Limb (tissue), 2 donors: ENCODE measurements at regions not wholly inside any gene's neighbourhood (a gene's known extent, or its start where the extent isn't known, plus 50 kb on each side); places are given as distances from the start of the nearest gene placed in this dataset.
"Not testable (repeated sequence)": the region's sequence is repeated elsewhere in the genome, so short reads cannot be mapped to it uniquely, and the experiment has no call there.

Experiments
- DNase-seq, 2 donors: peaks; one replicate each; pipeline ENCODE4 v3.0.0-alpha.2; 2016; ENCODE audit errors: extremely low spot score in 2 of 2

DNA sequence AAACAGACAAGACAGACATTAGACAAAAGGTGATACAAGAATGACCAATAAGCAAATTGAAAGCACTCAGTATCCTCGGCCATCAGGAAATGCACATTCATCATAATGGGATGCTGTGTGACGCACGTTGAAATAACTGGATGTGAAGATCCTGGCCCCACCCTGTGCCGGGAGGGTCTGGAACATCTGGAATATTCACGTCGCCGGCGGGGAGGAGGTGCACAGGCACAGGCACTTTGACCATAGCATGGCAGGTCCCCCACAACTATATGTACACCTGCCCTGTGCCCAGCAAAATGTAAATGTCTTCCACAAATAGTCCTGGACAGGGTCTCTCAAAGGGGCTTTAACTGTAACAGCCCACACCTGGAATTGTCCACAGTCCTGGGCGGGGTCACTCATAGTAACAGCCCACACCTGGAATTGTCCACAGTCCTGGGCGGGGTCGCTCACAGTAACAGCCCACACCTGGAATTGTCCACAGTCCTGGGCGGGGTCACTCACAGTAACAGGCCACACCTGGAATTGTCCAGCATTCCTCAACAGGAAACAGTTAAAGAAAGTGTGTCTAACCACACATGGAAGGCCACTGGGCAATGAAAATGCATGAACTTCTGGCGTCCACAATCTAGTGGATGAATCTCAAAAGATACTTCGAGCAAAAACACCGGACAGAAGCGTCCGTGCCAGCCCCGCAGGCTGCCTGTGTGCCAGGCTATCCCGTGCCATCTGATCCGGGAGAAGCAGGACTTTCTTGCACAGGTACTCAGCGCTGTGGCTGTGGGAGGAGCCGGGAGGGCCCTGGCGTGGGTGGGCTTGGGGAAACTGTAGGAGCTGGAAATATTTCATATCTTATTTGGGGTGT is 113.4 kb downstream of the RTP5 start:
- DNase-seq, result no peak

DNA sequence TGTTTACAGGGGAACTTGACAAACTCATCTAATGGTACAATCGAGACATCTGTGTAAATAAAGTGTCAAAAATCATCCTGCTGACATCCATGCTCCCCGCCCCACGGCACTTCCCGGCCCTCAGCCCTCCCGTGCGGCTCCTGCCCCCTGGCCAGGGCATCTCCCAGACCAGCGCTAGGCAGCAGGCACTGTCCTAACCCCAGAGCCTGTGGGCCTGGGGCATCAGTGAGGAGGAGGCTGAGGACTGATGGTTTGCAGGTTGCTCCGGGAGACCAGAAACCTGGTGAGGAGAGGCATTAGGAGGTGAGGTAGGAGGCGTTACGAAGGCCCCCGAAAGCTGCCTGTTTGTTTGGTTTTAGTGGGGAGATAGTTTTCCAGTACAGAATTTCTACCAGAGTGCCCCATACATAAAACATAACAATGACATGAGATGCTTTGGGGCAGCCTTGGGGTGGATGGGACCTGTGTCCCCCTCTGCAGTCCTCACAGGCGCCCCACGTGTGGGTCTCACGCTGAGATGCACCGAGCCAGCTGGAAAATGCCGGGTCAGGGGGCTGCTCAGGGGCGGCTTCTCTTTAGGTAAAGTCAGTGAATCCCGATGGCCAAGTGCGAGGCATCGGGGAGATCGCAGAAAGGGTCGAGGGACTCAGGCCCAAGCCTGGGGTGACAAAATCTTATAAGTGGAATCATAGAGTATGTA is 114.2 kb downstream of the RTP5 start:
- no peak for DNase-seq

DNA sequence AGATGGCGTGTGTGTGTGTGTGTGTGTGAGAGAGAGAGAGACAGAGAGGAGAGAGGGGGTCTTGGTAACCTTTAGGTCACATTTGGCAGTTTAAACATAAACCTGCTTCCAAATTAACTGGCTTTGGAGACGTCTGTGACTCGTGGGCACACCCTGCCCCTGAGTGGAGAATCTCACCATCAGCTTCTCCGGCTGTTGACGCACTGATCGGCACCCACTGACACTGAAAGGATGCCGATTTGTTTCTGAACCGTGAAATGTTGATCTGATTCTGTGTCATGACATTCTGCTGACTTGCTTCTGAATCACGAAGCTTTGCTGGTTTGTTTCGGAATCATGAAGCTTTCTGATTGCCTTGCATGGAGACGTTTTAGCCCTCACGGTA is 114.7 kb downstream of the RTP5 start:
- no peak for DNase-seq

DNA sequence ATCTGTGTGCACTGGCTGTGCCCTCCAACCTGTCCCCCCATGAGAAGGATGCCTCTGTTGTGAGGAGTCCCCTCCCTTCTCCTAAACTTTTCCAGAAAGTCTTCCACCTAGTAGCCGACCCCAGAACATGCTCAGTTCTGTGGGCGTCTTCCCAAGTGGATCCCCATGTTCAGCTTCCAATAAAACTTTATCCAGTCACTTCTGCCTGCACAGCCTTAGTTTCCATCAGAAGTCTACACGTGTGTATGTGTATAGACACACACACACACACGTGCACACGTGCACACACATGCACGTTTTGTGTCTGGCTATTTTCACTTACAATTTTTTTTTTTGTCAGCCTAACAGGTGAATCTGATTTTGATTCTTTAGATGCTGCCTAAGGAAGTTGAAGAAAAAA is 115.1 kb downstream of the RTP5 start:
- no peak for DNase-seq

DNA sequence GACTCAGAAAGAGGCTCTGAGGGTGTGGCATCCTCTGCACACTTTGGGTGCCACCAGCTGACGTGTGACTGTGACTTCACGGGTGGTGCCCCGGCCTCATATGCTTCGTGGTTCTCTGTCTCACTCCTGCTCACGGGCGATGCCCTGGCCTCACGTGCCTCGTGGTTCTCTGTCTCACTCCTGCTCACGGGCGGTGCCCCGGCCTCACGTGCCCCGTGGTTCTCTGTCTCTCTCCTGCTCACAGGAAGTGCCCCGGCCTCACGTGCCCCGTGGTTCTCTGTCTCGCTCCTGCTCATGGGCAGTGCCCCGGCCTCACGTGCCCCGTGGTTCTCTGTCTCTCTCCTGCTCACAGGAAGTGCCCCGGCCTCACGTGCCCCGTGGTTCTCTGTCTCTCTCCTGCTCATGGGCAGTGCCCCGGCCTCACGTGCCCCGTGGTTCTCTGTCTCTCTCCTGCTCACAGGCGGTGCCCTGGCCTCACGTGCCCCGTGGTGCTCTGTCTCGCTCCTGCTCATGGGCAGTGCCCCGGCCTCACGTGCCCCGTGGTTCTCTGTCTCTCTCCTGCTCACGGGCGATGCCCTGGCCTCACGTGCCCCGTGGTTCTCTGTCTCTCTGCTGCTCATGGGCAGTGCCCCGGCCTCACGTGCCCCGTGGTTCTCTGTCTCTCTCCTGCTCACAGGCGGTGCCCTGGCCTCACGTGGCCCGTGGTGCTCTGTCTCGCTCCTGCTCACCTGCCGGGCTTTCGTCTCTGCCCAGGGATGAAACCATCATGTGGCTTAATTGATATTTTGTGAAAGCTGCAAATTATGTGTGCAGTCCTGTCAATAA is 115.8 kb downstream of the RTP5 start:
- DNase-seq, result not testable (repeated sequence)

DNA sequence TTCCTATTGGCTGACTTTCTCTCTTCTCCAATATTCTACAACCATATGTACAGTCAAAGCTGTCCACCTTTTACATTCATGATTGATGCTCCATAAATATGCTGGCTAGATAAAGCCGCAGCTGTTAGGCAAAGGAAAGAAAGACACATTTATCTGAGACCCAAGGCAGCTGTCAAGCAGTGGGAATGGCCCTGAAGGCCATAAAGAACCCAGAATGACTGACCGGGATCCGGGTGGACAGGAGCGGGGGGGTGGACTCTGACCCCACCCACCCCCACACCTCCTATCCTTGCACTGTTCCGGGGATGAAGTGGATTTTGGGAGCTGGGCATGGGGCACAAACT is 116.4 kb downstream of the RTP5 start:
- DNase-seq, result no peak

DNA sequence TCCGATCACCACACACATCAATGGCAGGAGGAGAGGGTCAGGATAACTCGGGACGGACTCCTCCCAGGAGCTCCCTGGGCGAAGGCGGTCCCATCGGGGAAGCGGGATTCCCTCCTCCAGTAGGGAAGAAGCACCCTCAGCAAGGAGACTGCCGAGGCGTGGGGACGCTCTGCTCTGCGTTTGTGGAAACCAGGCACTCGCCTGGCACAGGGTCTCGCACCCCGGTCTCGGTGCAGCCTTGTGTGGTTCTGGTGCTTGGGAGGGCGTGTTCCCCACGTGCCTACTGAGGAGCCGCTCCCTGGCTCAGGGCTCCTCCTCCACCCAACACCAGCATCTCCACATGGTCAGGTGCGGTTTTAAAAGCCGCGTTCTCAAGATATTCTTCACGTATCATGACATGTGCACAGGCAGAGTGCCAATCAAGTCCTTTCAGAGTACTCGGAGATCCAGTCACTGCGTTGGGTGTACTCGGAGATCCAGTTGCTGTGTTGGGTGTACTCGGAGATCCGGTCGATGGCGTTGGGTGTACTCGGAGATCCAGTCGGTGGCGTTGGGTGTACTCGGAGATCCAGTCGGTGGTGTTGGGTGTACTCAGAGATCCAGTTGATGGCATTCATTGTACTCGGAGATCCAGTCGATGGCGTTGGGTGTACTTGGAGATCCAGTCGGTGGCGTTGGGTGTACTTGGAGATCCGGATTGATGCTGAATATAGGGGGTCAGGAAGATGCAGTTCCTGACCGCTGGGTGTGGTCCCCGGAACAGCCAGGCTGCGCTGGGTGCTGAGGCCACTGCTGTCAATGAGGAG is 117.5 kb downstream of the RTP5 start:
- no peak for DNase-seq

DNA sequence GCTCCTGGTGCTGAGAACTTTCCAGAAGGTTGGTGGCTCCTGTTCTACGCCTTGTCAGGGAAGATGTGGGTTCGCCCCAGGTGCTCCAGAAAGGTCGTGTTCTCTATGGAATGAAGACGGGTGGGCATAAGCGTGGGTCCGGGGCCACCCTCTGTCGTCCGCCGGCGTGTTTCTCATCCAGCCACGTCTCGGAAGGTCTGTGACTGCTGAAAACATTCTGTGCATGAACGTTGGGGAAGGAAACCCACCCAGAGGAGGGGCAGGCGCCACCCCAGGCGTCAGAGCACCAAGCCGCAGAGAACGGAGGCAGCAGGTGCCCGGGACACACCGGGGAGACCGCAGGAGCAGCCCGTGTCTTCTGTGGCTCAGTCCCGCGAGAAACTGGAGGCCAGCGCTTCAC is 118.2 kb downstream of the RTP5 start:
- no peak for DNase-seq

DNA sequence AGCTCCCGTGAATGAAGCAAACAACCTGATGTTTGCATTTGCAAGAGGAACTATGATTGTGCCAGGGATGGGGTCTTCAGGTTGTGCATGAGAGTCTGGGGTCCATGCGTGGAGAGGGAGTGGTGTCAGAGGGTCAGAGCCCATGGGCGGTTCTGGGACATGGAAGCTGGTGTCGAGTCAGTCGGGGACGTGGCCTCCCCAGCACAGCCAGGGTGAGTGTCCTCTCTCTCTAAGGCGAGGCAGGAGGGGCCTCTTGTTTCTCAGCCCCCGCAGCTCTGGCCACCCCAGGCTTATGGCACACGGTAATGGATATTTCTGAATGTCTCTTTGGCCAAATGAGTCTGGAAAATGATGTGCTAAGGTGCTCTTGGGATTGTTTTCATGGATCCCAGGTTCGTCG is 118.6 kb downstream of the RTP5 start:
- no peak for DNase-seq

DNA sequence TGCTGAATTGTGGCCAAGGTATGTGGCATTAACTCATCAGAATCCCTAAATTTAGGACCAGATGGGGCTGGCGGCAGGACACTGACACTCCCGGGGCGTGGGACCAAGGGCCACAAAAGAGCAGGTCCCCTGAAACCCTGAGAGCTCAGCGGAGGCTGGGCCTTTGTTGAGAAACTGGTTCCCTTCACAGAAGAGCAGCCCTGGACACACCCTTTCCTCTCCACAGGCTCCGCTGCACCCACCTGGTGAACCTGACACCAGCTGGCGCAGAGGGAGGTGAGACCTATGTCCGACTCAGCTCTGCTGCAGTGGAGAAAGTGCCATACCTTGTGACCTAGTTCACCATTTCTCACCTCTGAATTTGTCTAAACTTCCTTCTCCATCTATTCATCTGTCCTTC is 119.5 kb downstream of the RTP5 start:
- DNase-seq, result no peak

DNA sequence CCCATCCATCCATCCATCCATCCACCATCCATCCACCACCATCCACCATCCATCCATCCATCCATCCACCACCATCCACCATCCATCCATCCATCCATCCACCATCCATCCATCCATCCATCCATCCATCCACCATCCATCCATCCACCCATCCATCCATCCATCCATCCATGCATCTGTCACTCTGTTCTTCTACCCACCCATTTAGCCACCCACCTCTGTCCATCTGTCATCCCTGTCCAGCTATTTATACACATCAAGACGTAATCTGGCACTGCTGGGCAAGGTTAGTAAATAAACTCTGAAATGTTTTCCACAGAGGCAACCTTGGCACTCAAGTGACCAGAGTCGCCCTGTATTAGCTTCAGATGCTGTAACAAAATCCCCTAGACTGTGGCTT is 120.9 kb downstream of the RTP5 start:
- no peak for DNase-seq

DNA sequence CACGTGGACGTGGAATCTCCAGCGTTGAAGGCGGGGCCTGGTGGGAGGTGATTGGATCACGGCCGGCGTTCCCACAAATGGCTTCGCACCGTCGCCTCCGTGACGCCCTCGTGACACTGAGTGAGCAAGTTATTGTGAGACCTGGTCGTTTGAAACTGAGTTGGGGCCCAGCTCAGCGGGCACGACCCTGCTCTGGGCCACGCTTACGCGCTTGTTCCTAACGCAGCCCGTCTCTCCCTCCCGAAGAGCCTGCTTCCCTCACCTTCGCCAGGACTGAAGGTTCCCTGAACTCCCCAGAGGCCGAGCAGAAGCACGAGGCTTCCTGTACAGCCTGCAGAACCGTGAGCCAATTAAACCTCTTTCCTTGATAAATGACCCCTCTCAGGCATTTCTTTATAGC is 121.8 kb downstream of the RTP5 start:
- DNase-seq, result no peak

DNA sequence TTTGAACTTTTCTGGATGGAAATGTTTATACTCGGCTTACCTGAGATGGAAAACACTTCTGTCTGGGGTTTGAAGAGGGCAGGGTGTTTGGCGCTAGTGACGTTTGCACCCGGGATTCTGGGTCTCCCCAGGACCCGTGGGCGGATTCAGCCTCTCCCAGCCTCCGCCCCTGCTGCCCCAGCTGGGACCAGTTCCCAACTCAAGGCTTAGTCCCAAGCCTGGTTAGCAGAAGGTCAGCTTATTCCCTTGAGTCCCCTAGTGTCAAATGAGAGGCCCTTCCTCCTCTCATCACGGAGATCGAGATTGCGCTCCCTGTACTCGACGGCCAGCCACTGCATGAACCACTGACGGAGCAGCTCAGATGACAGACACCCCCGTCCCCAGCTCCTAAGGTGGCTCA is 123.2 kb downstream of the RTP5 start:
- no peak for DNase-seq

DNA sequence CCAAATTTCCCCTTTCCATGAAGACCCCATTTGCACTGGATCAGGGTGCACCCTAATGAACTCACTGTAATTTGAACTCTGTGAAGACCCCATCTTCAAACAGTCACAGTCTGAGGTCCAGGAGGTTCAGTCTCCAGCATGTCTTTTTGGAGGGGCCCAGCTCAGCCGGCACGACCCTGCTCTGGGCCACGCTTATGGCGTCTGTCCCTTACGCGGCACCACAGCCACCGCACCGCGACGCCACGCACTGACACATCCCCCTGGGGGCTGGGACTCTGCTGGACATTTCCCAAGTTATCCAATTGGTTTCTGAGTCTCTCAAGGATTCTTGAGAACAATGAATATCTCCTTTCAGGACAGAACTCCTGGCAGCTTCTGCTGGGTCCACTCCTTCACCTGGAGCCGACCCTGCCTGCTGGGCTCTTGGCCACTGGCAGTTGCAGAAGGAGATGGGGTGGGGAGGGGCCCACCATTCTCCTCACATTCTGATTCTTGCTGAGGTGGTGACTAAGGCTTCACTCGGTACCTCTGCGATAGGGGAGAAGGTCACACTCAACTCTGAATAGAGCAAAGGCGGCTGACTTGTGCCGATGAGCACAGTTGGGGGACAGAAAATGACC is 124.0 kb downstream of the RTP5 start:
- DNase-seq, result no peak

DNA sequence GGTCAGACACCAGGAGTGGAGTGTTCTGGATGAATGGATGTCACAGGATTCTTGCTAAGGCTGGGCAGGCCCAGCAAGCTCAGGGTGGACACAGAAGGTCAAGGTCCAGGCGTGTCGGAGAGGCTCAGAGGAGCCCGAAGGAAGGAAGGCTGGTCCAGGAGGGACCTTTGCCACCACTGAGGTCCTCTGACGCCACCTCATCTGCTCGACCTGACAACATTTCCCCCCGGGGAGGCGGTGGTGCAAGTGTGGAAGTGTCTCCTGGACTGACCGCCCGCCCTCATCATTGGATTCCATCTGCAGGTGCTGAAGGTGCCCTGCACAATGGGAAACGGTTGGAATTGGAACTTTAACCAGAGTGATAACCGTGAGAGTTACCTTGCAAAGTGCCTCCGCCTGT is 124.6 kb downstream of the RTP5 start:
- DNase-seq, result no peak

DNA sequence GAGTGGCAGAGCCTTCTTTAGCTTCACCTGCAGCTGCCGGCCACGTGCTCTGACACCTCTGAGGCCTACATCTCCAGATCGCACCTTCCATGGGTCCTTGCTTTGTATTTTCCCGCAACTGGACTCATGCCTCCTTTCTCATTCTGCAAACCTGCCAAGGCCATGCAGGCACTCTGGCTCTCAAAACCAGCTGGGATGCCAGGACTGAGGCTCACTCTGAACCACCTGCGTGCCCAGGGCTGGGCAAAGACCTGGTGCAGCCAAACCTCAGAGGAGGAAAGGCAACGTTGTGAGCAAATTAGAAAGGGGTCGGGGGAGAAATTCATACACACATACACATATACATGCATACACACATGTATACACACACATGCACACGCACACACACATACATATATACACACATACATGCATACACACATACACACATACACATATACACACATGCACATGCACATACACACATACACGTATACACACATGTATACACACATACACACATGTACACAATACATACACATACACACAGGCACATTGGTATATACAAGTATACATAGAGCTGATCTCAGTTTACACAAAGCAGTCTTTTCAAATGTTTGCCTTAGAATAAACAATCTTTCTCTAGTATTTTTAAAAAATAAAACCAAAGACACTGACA is 125.2 kb downstream of the RTP5 start:
- DNase-seq, result no peak

DNA sequence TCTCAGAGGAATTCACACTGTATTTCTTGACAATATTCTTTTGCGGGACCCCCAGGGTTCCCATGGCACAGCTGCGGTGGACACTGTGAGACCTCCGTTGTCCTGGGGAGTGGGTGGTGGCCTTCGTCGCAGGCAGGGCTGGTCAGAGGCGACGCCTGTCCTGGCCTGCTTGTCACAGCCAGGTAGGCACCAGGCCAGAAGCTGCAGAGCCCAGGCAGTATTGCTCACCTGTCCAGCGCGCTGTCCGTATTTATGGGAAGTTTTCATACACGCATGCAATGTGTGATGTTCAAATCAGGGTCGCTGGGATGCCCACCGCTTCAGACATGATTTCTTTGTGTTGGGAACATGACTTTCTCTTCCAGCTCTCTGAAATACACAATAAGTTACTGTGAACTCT is 126.6 kb downstream of the RTP5 start:
- DNase-seq, result no peak

DNA sequence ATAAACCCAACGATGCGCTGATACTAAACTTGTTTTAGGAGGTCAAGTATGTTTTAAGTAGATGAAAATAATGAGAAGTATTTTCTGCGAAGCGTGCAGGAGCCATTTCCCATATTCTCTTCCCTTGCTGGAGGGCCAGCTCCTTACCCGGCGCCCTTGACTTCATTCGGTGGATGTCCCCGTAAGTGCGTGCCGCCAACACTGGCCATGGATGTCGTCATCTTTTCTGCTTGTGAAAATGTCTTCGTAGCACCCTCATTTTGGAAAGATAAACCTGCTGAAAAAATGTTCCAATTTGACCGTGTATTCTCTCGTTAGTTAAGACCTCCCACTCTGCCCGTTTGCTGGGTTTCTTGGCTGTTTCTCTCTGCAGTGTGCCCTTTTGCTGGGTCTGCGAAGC is 127.5 kb downstream of the RTP5 start:
- DNase-seq, result no peak

DNA sequence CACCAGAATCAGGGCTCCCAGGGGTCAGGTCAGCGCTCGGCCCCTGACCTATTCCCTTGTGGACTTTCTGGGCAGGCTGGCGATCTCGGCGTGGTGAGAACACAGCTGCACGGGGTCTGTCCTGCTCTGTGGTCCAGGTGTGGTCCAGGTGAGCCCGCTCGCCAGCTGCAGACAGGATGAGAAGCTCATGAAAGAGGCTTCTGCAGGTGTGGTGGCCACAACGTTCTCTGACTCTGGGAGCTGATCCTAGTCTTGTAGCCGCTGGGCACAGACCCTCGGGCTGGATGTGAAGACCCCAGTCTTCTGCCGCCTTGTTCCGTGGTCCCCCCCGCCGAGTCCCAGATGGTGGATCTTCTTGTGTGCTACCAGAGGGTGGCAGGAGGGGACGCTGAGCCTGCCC is 129.7 kb downstream of the RTP5 start:
- no peak for DNase-seq

DNA sequence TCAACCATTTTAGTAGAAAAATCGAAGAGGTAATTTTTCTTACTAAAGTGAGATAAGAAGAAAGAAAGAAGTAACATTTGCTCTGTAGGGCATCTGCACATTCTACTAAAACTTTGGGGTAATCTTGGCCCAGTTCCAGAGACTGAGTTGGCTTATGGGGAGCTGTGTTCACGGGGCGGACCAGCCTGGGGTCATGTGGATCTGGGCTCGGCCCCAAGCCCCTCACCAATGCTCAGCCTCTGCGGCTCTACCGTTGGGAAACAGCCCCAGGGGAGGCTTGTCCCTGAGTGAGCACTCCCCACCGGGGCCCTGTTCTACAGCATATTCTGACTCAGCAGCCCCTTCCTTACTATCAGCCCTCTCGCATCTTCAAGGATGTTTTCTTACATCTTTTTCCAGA is 132.3 kb downstream of the RTP5 start:
- DNase-seq, result no peak

DNA sequence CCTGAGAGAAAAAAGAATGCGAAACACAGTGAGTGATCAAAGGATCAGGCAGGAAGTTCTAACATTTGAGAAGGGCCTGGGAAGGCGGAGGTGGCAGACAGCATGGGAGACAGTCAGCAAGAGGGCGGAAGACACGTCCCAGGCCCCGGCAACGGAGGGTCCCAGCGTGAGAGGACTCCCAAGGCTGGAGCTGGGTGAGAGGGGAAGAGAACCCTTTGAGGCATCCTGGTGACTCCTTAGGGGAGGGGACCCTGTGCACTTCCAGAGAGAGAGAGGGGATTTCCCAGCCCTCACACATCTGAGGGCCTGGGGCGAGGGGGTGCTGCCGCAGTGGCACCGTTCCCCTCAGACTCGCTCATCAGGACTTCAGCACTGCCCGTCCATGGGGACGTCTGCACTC is 133.4 kb downstream of the RTP5 start:
- DNase-seq, result no peak
